ENCODE measurements at regions not wholly inside any gene's neighbourhood (a gene's known extent, or its start where the extent isn't known, plus 50 kb on each side); places are given as distances from the start of the nearest gene placed in this dataset.

DNA sequence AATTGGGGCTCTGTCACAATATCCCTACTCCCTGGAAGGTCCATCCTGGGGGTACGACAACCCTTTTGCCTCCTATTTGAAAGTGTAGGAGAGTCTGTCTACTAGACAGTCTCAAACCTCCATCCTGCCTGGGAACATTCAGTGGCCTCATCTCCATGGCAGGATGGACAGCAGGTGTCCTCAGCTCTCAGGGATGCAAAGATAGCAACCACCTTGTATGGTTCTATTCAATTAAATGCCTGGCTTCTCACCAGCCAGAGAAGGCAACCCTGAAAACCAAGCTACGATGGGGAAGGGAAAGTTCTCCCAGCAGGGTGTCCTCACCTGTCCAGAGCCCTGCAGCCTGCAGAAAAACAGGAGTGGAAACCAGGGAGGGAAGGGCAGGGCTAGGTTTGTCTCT lies 164.9 kb downstream of the MIAT start:
- TF ChIP-seq EZH2 (IDR thresholded peaks at IDR 0.05; ENCODE audit: borderline replicate concordance, low read length): no peak
- TF ChIP-seq, protein P1, sequence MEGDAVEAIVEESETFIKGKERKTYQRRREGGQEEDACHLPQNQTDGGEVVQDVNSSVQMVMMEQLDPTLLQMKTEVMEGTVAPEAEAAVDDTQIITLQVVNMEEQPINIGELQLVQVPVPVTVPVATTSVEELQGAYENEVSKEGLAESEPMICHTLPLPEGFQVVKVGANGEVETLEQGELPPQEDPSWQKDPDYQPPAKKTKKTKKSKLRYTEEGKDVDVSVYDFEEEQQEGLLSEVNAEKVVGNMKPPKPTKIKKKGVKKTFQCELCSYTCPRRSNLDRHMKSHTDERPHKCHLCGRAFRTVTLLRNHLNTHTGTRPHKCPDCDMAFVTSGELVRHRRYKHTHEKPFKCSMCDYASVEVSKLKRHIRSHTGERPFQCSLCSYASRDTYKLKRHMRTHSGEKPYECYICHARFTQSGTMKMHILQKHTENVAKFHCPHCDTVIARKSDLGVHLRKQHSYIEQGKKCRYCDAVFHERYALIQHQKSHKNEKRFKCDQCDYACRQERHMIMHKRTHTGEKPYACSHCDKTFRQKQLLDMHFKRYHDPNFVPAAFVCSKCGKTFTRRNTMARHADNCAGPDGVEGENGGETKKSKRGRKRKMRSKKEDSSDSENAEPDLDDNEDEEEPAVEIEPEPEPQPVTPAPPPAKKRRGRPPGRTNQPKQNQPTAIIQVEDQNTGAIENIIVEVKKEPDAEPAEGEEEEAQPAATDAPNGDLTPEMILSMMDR (IDR thresholded peaks at IDR 0.05; ENCODE audit: low read length): no peak

All from OCI-LY1 (cell line).